ENCODE measurements at regions not wholly inside any gene's neighbourhood (a gene's known extent, or its start where the extent isn't known, plus 50 kb on each side); places are given as distances from the start of the nearest gene placed in this dataset.

DNA sequence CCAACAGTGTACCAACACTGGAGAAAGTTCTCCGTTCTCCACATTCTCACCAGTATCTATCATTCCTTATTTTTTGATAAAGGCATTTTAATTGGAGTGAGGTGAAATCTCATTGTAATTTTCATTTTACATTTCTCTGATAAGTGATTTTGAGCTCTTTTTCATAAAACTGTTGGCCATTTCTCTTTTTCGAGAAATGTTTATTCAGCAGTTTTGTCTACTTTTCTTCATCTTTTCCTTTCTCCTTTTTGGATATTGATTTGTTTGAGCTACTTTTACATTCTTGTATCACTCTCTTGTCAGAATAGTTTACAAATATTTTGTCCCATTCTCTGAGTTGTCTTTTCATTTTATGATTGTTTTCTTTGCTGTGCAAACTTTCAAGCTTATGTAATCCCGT lies 555.2 kb downstream of the COL12A1 start:
- Histone ChIP-seq H3K27ac (no peak overlapping the region), H3F3A (ENCODE audit: low read depth) (no peaks in the 10 kb centered on the region), H3K9me3 (ENCODE audit: low read depth) (no peaks in the 10 kb centered on the region), H2AFZ (replicated peaks) (no peak overlapping the region), H3K4me3 (no peak overlapping the region), H3K4me1 (no peaks in the 10 kb centered on the region), H3K4me2 (no peak overlapping the region), H3K27me3 (no peaks in the 10 kb centered on the region), H3K36me3 (no peaks in the 10 kb centered on the region), H3K79me2 (ENCODE audit: low read depth) (no peaks in the 10 kb centered on the region), H4K20me1 (ENCODE audit: low read depth) (no peaks in the 10 kb centered on the region), H3K9ac (no peak overlapping the region)
- Mint-ChIP-seq H3K27me3 (ENCODE audit: insufficient read depth, low read depth) (no peaks in the 10 kb centered on the region), H3K4me1 (peaks cover 2% of the 10 kb centered on the region), H3K36me3 (no peaks in the 10 kb centered on the region), H3K9me3 (no peaks in the 10 kb centered on the region), H3K4me3 (no peak overlapping the region), H3K27ac (no peak overlapping the region)
- TF ChIP-seq CTCF (IDR thresholded peaks at IDR 0.05) (no peak), EZH2 (IDR thresholded peaks at IDR 0.05) (no peak), EZH2phosphoT487 (IDR thresholded peaks at IDR 0.05) (no peak)
- DNase-seq (ENCODE audit: low spot score), result no peak

GRCh38 chr6:74646461-74646860 lies 559.4 kb downstream of the COL12A1 start:
- H4K20me1 ChIP-seq (ENCODE audit: low read depth), result no peaks in the 10 kb centered on the region
- TF ChIP-seq EZH2phosphoT487 (IDR thresholded peaks at IDR 0.05), result no peak
- no peak for TF ChIP-seq EZH2 (IDR thresholded peaks at IDR 0.05)
- TF ChIP-seq CTCF (IDR thresholded peaks at IDR 0.05), result no peak
- Mint-ChIP-seq H3K4me3 (no peak overlapping the region), H3K27me3 (ENCODE audit: insufficient read depth, low read depth) (no peaks in the 10 kb centered on the region), H3K4me1 (peaks cover 6% of the 10 kb centered on the region), H3K36me3 (no peaks in the 10 kb centered on the region), H3K9me3 (no peaks in the 10 kb centered on the region), H3K27ac (no peak overlapping the region)
- H3F3A ChIP-seq (ENCODE audit: low read depth), result no peaks in the 10 kb centered on the region
- H3K4me2 ChIP-seq, result no peak overlapping the region
- no peak overlapping the region for H3K9ac ChIP-seq
- peaks cover 11% of the 10 kb centered on the region for H3K4me1 ChIP-seq
- no peak overlapping the region for H3K4me3 ChIP-seq
- no peaks in the 10 kb centered on the region for H3K27me3 ChIP-seq
- DNase-seq (ENCODE audit: low spot score), result no peak
- H2AFZ ChIP-seq (replicated peaks), result no peak overlapping the region
- no peaks in the 10 kb centered on the region for H3K9me3 ChIP-seq (ENCODE audit: low read depth)
- H3K79me2 ChIP-seq (ENCODE audit: low read depth), result no peaks in the 10 kb centered on the region
- no peaks in the 10 kb centered on the region for H3K36me3 ChIP-seq
- no peak overlapping the region for H3K27ac ChIP-seq

GRCh38 chr6:74645108-74645849 lies 560.6 kb downstream of the COL12A1 start:
- H3K27me3 ChIP-seq, result no peaks in the 10 kb centered on the region
- H4K20me1 ChIP-seq (ENCODE audit: low read depth), result no peaks in the 10 kb centered on the region
- H3K4me2 ChIP-seq, result peak overlapping the region; percentile 50
- H3K79me2 ChIP-seq (ENCODE audit: low read depth), result no peaks in the 10 kb centered on the region
- Mint-ChIP-seq H3K36me3 (no peaks in the 10 kb centered on the region), H3K4me1 (peaks cover 6% of the 10 kb centered on the region), H3K4me3 (no peak overlapping the region), H3K27me3 (ENCODE audit: insufficient read depth, low read depth) (no peaks in the 10 kb centered on the region), H3K27ac (no peak overlapping the region), H3K9me3 (no peaks in the 10 kb centered on the region)
- H3K9ac ChIP-seq, result no peak overlapping the region
- H2AFZ ChIP-seq (replicated peaks), result peak overlapping the region; percentile 91
- H3K4me1 ChIP-seq, result peaks cover 11% of the 10 kb centered on the region
- no peaks in the 10 kb centered on the region for H3F3A ChIP-seq (ENCODE audit: low read depth)
- no peak overlapping the region for H3K27ac ChIP-seq
- no peaks in the 10 kb centered on the region for H3K36me3 ChIP-seq
- H3K4me3 ChIP-seq, result no peak overlapping the region
- DNase-seq (ENCODE audit: low spot score), result no peak
- TF ChIP-seq CTCF (IDR thresholded peaks at IDR 0.05) (no peak), EZH2phosphoT487 (IDR thresholded peaks at IDR 0.05) (no peak), EZH2 (IDR thresholded peaks at IDR 0.05) (no peak)
- H3K9me3 ChIP-seq (ENCODE audit: low read depth), result no peaks in the 10 kb centered on the region
